Activated CD4-positive, alpha-beta T cell treated with anti-CD3 and anti-CD28 coated beads for 36 hours (primary cell): ENCODE measurements at regions not wholly inside any gene's neighbourhood (a gene's known extent, or its start where the extent isn't known, plus 50 kb on each side); places are given as distances from the start of the nearest gene placed in this dataset.

Experiments used
- ATAC-seq: fragments of 200-7000 bp; cut with Tn5 transposase; one replicate; pipeline ENCODE4 v1.10.0; 2021; ENCODE audit warnings: mild to moderate bottlenecking, moderate library complexity
- CTCF ChIA-PET: fragments of 350-600 bp; sonication (Branson Sonifier 250); formaldehyde crosslinking; loops from one replicate; lab custom pipeline; 2021; ENCODE audit warnings: antibody characterized with exemption; lab: Charles Lee
- POLR2A ChIA-PET: fragments of 350-600 bp; sonication (Branson Sonifier 250); formaldehyde crosslinking; loops from one replicate; lab custom pipeline; 2021; ENCODE audit warnings: antibody characterized with exemption, inconsistent platforms; lab: Charles Lee
- DNase-seq: peaks from one replicate; pipeline ENCODE4 v3.0.0-alpha.2; 2020
- H3K27ac Mint-ChIP-seq: one replicate; pipeline ENCODE4 v1.8.0; 2021; ENCODE audit warnings: mixed read lengths
- H3K27me3 Mint-ChIP-seq: one replicate; pipeline ENCODE4 v1.8.0; 2021; ENCODE audit warnings: mixed read lengths
- H3K36me3 Mint-ChIP-seq: one replicate; pipeline ENCODE4 v1.8.0; 2021; ENCODE audit warnings: low read depth, mixed read lengths
- H3K4me1 Mint-ChIP-seq: one replicate; pipeline ENCODE4 v1.8.0; 2021; ENCODE audit warnings: mixed read lengths
- H3K4me3 Mint-ChIP-seq: one replicate; pipeline ENCODE4 v1.8.0; 2021; ENCODE audit warnings: mild to moderate bottlenecking, moderate library complexity, mixed read lengths
- H3K9me3 Mint-ChIP-seq: one replicate; pipeline ENCODE4 v1.8.0; 2021; ENCODE audit warnings: low read depth, mixed read lengths
- intact Hi-C, 2 experiments: fragments of 100-400 bp; cut with DNase I in 1 of 2; cut with micrococcal nuclease in 1 of 2; formaldehyde crosslinking; loops; one replicate each; pipeline versions ENCODE4 v1.14.2 to v1.15.1; 2022 to 2024; cut with DNase I, micrococcal nuclease

DNA sequence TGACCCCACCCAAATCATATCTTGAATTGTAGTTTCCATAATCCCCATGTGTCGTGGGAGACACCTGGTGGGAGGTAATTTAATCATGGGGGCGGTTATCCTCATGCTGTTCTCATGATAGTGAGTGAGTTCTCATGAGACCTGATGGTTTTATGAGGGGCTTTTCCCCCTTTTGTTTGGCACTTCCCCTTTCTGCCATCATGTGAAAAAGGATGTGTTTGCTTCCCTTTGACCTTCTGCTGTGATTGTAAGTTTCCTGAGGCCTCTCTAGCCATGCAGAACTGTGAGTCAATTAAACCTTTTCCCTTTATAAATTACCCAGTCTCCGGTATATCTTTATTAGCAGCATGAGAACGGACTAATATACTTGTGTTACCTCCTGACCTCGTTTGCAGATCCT lies 156.6 kb upstream of the MTNR1B start:
- ChIA-PET CTCF (no interaction called here), POLR2A (no interaction called here)
- ATAC-seq, result no peak
- DNase-seq, result no peak
- no peaks in the 10 kb centered on the region for H3K4me1 Mint-ChIP-seq
- H3K27ac Mint-ChIP-seq, result no peak overlapping the region
- intact Hi-C loops, result no loop called here
- no peak overlapping the region for H3K4me3 Mint-ChIP-seq
- no peaks in the 10 kb centered on the region for H3K9me3 Mint-ChIP-seq
- H3K27me3 Mint-ChIP-seq, result peaks cover 2% of the 10 kb centered on the region
- H3K36me3 Mint-ChIP-seq, result no peaks in the 10 kb centered on the region

GRCh38 chr11:92819830-92820229 lies 149.6 kb upstream of the MTNR1B start:
- H3K27ac Mint-ChIP-seq, result no peak overlapping the region
- no peak overlapping the region for H3K4me3 Mint-ChIP-seq
- H3K4me1 Mint-ChIP-seq, result no peaks in the 10 kb centered on the region
- DNase-seq (no peak), ATAC-seq (no peak)
- peaks cover 2% of the 10 kb centered on the region for H3K27me3 Mint-ChIP-seq
- intact Hi-C loops, result no loop called here
- H3K36me3 Mint-ChIP-seq, result no peaks in the 10 kb centered on the region
- CTCF ChIA-PET, result interaction anchor here (0.7 kb wide), 1 partner anchor 20 kb away, joined by 3 read pairs; no protein-coding TSS in a partner anchor
- H3K9me3 Mint-ChIP-seq, result no peaks in the 10 kb centered on the region
- POLR2A ChIA-PET, result no interaction called here

DNA sequence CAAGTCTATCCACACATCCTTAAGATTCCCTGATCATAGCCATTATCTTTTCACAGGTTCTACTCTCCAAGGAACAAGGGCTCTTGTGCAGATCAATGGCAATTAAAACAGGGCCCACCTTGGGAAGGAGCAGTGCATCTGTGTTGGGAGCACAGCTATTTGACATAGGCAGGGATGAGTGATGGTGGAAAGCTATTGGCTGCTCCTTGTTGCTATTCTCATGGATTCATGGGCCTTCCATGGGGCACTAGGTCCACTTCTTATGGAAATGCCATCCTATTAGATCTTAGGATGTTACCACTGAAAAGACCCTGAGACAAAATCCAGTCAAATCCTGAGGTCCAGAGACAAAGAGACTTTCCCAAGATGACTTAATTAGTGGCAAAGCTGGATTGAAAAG lies 148.6 kb upstream of the MTNR1B start:
- POLR2A ChIA-PET, result no interaction called here
- no peak overlapping the region for H3K27ac Mint-ChIP-seq
- H3K36me3 Mint-ChIP-seq, result no peaks in the 10 kb centered on the region
- CTCF ChIA-PET, result no interaction called here
- H3K27me3 Mint-ChIP-seq, result no peaks in the 10 kb centered on the region
- no peak overlapping the region for H3K4me3 Mint-ChIP-seq
- ATAC-seq (no peak), DNase-seq (no peak)
- H3K4me1 Mint-ChIP-seq, result no peaks in the 10 kb centered on the region
- no peaks in the 10 kb centered on the region for H3K9me3 Mint-ChIP-seq
- intact Hi-C loops, result no loop called here

- ChIA-PET POLR2A (no interaction called here), CTCF (no interaction called here)
- Mint-ChIP-seq H3K9me3 (no peaks in the 10 kb centered on the region), H3K4me3 (no peak overlapping the region), H3K27ac (no peak overlapping the region), H3K36me3 (no peaks in the 10 kb centered on the region), H3K27me3 (no peaks in the 10 kb centered on the region), H3K4me1 (no peaks in the 10 kb centered on the region)
- ATAC-seq (no peak), DNase-seq (no peak)
- intact Hi-C loops, result no loop called here
Measured at GRCh38 chr11:92822410-92822809, 147.0 kb upstream of the MTNR1B start.

DNA sequence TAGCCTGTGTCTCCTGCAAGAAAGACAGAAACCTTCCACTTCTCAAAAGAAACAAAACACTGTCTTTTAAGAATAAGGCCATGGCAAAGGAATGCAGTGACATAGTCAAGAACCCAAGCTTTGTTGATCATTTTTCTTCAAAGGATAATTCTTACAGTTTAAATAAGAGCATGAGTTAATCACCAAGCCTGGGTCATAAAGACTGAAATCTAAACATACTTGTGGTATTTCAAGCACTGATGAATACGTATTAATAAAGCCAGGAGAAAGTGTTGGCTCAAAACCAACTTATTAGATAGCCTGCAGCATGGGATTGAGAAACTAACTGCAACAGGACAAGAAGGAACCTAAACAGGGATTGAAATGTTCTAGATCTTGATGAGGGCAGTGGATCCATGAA lies 143.3 kb upstream of the MTNR1B start:
- ATAC-seq (no peak), DNase-seq (no peak)
- no peaks in the 10 kb centered on the region for H3K27me3 Mint-ChIP-seq
- no peaks in the 10 kb centered on the region for H3K9me3 Mint-ChIP-seq
- CTCF ChIA-PET, result no interaction called here
- no peak overlapping the region for H3K4me3 Mint-ChIP-seq
- no peaks in the 10 kb centered on the region for H3K4me1 Mint-ChIP-seq
- no peak overlapping the region for H3K27ac Mint-ChIP-seq
- H3K36me3 Mint-ChIP-seq, result no peaks in the 10 kb centered on the region
- intact Hi-C loops, result no loop called here
- POLR2A ChIA-PET, result interaction anchor here (0.9 kb wide), 1 partner anchor 21 kb away, joined by 4 read pairs; no protein-coding TSS in a partner anchor

GRCh38 chr11:92826603-92827002 lies 142.8 kb upstream of the MTNR1B start:
- no peaks in the 10 kb centered on the region for H3K9me3 Mint-ChIP-seq
- ATAC-seq (no peak), DNase-seq (no peak)
- CTCF ChIA-PET, result no interaction called here
- H3K27me3 Mint-ChIP-seq, result no peaks in the 10 kb centered on the region
- intact Hi-C loops, result no loop called here
- POLR2A ChIA-PET, result interaction anchor here (0.9 kb wide), 1 partner anchor 20 kb away, joined by 4 read pairs; no protein-coding TSS in a partner anchor
- no peak overlapping the region for H3K27ac Mint-ChIP-seq
- no peaks in the 10 kb centered on the region for H3K36me3 Mint-ChIP-seq
- H3K4me1 Mint-ChIP-seq, result no peaks in the 10 kb centered on the region
- no peak overlapping the region for H3K4me3 Mint-ChIP-seq

DNA sequence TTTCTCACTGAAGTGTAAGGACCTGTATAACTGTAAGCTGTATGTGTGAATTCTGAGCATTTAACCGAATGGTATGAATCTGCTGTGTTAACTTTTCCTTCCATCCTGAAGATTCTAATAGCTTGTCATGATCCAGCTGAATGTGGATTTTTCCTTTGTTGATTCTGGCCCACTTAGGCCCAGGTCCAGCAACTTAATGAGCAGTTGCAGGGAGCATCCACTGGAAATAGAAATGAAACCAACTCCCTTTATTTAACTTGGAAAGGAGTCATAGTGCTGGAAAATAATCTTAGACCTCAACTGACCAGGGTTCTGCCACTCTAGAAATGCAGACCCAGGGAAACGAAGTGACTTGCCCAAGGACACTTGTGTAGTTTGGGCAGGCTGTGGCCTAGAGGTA lies 142.3 kb upstream of the MTNR1B start:
- ATAC-seq, result no peak
- no peak overlapping the region for H3K27ac Mint-ChIP-seq
- ChIA-PET POLR2A (interaction anchor here (0.9 kb wide), 1 partner anchor 20 kb away, joined by 4 read pairs; no protein-coding TSS in a partner anchor), CTCF (no interaction called here)
- H3K4me3 Mint-ChIP-seq, result no peak overlapping the region
- no peaks in the 10 kb centered on the region for H3K27me3 Mint-ChIP-seq
- DNase-seq, result no peak
- intact Hi-C loops, result no loop called here
- no peaks in the 10 kb centered on the region for H3K9me3 Mint-ChIP-seq
- H3K4me1 Mint-ChIP-seq, result no peaks in the 10 kb centered on the region
- no peaks in the 10 kb centered on the region for H3K36me3 Mint-ChIP-seq

GRCh38 chr11:92828556-92828955 lies 140.9 kb upstream of the MTNR1B start:
- H3K9me3 Mint-ChIP-seq, result no peaks in the 10 kb centered on the region
- peaks cover 1% of the 10 kb centered on the region for H3K27me3 Mint-ChIP-seq
- CTCF ChIA-PET, result no interaction called here
- ATAC-seq (no peak), DNase-seq (no peak)
- no peaks in the 10 kb centered on the region for H3K4me1 Mint-ChIP-seq
- POLR2A ChIA-PET, result no interaction called here
- H3K27ac Mint-ChIP-seq, result no peak overlapping the region
- no peak overlapping the region for H3K4me3 Mint-ChIP-seq
- intact Hi-C loops, result no loop called here
- H3K36me3 Mint-ChIP-seq, result no peaks in the 10 kb centered on the region

DNA sequence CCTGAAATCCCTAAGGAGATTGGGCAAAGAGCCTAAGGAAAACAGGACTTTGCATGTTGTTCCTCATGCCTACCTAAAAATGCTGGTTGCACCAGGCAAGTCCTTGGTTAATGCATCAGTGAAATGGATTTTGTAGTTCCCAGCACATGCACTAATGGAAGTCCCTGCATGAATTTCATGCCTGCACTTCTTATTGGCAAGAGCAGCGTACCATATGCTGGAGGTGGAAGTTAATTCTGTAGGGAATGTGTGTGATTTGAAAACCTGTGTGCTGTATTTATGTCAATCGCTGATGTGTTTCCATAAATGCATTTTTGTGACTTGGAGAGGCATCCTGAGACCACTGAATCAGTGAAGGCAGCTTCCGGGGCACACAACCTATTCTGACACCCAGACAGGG lies 140.3 kb upstream of the MTNR1B start:
- Mint-ChIP-seq H3K36me3 (no peaks in the 10 kb centered on the region), H3K27ac (no peak overlapping the region), H3K4me3 (no peak overlapping the region), H3K9me3 (no peaks in the 10 kb centered on the region), H3K27me3 (peaks cover 3% of the 10 kb centered on the region), H3K4me1 (no peaks in the 10 kb centered on the region)
- intact Hi-C loops, result no loop called here
- ATAC-seq (no peak), DNase-seq (no peak)
- POLR2A ChIA-PET, result no interaction called here
- CTCF ChIA-PET, result no interaction called here

DNA sequence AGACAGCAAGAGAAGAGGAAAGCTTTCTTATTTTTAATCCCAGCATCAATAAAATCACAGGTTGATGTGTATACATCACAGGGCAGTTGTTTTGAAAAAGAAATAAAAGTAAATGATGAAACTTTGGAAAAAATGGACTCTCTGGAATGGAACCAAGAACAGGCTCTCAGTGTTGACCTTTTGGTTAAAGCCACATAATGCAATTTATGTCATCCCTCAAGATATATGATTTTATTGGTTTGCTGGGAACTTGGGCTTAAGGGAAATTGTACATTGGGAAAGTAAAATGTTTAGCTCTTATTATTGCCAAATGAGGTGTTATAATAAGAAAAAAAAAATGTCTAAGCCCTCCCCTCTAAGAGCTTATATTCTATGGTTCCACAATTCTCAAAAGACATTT lies 139.8 kb upstream of the MTNR1B start:
- Mint-ChIP-seq H3K4me1 (no peaks in the 10 kb centered on the region), H3K9me3 (no peaks in the 10 kb centered on the region), H3K4me3 (no peak overlapping the region), H3K27ac (no peak overlapping the region), H3K27me3 (peaks cover 3% of the 10 kb centered on the region), H3K36me3 (no peaks in the 10 kb centered on the region)
- ChIA-PET CTCF (no interaction called here), POLR2A (no interaction called here)
- intact Hi-C loops, result no loop called here
- DNase-seq (no peak), ATAC-seq (no peak)

- Mint-ChIP-seq H3K4me3 (no peak overlapping the region), H3K27ac (no peak overlapping the region), H3K9me3 (no peaks in the 10 kb centered on the region), H3K36me3 (no peaks in the 10 kb centered on the region), H3K27me3 (peaks cover 3% of the 10 kb centered on the region), H3K4me1 (no peaks in the 10 kb centered on the region)
- CTCF ChIA-PET, result interaction anchor here (0.5 kb wide), 1 partner anchor 61 kb away, joined by 3 read pairs; no protein-coding TSS in a partner anchor
- POLR2A ChIA-PET, result no interaction called here
- ATAC-seq (no peak), DNase-seq (no peak)
- intact Hi-C loops, result no loop called here
Measured at GRCh38 chr11:92830377-92831155, 138.9 kb upstream of the MTNR1B start.

DNA sequence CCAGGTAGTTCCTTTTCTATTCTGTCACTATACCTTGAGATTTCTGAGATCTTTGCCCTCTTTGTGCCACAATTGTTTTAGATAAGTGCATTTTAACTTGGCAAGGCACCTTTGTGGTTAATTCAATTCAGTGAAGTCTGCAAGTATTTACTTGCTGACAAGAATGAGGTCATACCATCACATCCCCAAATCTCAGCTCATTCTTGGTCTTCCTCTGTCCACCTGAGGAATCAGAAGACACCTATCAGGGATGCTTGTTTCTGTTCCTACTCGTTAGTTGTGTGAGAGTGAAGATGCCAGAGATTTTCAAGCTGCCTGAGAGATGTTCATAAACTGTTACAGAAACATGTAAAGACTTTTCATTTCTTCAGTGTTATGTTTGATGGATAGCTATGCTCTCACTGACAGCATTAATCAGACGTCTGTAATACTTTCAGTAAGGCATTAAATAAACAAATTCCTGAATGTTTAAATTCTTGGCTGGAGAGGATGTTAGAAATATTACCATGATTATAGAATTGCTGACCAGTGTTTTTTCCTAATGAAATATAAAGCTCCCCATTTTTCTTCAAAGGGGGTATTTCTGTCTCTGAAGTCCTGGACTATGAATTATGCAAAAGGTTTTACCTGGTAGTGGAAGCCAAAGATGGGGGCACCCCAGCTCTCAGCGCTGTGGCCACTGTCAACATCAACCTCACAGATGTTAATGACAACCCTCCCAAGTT lies 135.0 kb upstream of the MTNR1B start:
- no peak overlapping the region for H3K4me3 Mint-ChIP-seq
- H3K9me3 Mint-ChIP-seq, result no peaks in the 10 kb centered on the region
- no peak overlapping the region for H3K27ac Mint-ChIP-seq
- intact Hi-C loops, result no loop called here
- peaks cover 3% of the 10 kb centered on the region for H3K27me3 Mint-ChIP-seq
- H3K36me3 Mint-ChIP-seq, result no peaks in the 10 kb centered on the region
- POLR2A ChIA-PET, result no interaction called here
- H3K4me1 Mint-ChIP-seq, result no peaks in the 10 kb centered on the region
- DNase-seq (no peak), ATAC-seq (no peak)
- CTCF ChIA-PET, result no interaction called here
